GM18519 (cell line): ENCODE measurements at regions not wholly inside any gene's neighbourhood (a gene's known extent, or its start where the extent isn't known, plus 50 kb on each side); places are given as distances from the start of the nearest gene placed in this dataset.

Experiments
- ATAC-seq: cut with Tn5 transposase; IDR thresholded peaks from one replicate; pipeline ENCODE4 v1.9.1; 2021; ENCODE audit warnings: mild to moderate bottlenecking, moderate library complexity; ENCODE audit not compliant: unreplicated experiment, low FRiP score

DNA sequence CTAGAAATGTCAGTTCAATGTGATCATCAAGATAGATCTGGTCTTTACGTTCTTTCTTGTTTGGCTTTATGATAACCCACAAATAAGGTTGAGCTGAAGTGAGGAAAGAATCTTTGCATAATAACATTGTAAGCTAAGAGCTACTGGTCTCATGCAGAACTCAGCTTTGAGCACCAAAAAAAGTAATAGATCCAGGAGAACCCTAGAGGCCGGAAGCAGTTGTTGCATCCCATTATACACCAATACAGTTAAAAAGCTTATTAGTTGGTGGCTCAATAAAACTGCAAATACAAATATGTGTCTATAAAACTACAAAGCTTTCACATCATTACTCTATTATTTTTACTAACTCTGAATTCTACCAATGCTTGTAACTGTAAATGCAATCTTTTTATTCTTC, 85.5 kb upstream of the NUDT12 start:
- ATAC-seq: no peak

DNA sequence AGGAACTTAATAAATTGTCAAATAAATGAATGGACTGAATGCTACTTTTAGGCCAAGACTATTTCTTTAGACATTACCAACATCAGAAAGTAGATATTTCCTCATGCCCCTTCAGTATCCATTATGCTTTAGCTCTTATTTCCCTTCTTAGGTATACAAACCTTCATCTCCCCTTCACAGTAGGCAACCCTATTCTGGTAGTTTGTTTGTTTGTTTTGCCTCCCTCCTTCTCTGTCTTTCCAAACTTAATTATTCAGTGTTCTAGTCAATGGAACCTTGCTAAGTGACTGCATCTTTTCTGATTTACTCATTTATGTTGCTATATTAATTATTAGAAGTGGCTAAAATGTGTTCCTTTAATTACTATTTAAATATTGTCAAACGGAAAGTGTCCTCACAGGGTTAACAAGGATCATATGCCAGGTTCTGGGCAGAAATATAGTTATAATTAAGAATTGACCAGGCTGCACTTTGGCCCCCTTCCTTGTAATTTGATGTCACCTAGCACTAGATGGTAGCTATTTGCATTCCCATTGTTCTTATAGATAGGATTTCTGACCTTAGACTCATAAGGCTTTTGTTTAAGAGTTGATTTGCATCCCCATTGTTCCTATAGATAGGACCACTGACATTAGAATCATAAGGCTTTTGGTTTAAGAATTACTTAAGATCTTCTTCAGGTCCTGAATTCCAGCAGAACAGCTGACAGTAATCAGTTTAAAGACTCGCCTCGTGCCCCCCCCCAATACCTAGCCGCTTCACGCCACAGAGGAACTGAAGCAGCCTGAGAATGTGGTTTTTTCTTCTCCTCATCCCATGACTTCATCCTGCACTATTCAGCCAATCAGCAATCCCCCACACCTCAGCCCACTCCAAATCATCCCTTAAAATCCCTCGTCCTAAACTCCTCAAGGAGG, 84.4 kb upstream of the NUDT12 start:
- ATAC-seq: no peak

DNA sequence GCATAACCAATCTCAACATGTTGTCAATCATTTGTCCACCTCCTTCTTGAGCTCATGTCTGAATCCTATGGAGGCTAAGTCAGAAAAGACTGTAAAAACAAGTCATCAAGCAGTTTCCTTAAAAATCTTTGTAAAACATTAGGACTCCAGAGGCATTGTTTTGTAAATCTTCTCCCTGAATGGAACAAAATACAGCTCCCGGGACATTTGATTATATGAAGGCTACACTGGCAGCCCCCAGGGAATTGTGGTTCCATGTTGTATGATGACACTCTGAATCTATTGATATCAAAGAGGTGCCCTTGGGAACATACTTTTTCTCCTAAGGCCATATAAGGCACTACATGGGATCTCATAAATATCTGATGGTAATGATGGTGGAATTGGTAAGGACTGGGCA, 83.2 kb upstream of the NUDT12 start:
- no peak for ATAC-seq

DNA sequence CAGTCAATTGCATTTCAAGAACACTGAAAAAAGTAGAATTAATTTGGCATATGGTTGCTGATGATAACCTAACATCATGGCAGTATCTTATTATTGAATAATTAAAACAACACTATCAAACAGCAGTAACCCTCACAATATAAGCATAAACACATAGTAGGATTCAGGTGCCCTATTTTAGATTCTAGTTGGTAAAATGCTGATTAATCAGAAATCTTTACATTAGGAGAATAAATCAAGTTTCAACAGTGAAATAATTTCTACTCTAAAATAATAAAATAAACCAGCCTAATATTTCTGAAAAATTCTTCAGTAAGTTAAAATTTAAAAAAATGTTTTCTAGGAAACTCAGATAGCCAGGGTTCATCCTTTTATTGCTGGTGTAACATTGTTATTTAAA, 76.4 kb upstream of the NUDT12 start:
- ATAC-seq: no peak

DNA sequence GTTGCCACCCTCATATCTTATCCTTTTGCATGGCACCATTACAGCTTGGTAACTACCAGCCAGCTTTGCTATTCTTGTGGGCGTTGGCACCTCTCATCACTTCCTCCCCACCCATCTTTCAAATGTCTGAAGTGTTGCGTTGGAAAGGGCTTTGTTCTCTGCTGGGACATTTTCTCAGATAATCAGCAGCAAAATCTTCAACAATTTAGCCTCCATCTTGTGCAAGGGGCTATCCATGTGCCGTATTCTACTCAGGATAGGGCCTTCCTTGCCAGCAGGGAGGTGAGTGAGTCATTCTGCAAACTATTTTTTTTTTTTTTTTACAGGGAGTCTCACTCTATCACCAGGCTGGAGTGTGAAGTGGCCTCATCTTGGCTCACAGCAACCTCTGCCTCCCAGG, 62.1 kb upstream of the NUDT12 start:
- ATAC-seq: no peak

DNA sequence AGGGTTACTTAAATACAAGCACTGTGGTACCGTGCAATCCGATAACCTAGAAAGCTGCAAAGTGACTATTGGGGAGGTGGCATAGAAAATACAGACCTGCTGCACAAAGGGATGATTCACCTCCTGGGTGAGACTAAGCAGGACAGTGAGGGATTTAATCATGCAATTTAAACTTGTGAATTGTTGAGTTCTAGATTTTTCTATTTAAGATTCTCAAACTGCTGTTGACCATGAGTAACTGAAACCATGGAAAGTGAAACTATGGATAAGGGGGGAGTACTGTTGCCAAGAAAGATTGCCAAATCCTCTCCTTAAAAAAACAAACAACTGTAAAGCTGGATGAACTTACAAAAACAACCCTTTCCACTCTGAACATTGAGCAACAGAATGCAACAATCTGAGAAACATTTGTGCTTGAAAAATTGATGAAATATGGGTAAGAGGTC, 61.5 kb upstream of the NUDT12 start:
- ATAC-seq: no peak

DNA sequence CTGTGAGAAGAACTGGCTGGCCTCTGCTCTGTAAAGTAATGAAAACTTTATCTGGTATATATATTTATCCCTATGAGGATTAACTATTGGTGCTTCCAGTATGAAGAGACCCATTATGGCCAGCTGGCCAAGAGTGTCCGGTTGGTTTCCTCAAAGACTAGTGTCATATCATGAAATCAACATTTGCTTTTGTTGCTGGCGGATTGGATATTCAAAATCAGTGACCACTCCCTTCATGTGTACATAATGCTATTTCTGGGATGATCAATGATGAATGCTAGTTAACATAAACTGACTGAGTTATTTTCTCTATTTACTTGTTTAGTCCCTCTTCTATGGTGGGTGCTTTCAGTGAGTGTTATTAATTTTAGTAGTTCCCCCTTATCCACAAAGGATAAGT, 60.8 kb upstream of the NUDT12 start:
- no peak for ATAC-seq

DNA sequence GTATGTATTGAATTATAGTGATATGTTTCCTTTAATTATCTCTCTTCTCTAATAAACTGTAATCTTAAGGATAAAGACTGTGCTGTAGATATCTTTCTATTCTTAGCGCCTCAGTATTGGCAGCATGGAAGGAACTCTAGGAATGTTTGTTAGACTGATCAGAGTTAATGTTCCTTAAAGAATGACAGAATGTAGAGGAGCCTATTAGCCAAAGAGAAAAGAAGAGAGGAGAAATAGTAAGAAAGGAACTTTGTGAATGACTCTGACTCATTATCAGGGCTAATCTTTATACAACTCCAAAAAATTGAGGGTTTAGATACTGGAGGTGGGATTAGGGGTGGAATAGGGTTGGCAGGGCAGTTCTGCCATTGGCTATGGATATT, 59.0 kb upstream of the NUDT12 start:
- ATAC-seq: no peak

DNA sequence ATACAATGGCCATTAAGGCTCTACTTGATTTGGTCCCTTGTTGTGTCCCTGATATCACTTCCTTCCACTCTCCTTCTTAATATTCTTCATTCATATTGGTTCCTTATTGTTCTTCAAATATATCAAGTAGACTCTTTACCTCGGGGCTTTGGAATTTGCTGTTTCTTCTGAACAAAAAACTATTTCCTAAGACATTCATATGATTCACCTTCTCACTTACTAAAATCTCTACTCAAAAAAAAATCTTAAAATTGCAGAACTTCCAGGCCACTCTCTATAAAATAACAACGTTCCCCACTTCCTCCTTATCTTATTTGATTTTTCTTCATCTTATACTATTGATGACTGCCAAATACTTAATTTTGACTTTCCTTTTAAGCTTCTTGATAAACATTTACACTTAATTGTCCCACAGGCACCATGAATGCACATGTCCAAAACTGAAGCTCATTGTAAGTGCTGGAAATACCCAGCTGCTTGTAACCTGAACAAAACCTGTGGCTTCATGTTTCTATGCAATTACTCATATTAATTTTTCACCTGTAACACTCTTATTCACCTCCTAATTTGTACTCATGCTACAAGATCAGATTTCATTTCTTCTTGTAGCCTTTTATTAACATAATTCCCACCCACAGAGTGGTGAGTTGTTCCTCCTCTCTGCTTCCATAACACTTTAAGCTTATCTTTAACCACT, 58.4 kb upstream of the NUDT12 start:
- no peak for ATAC-seq

DNA sequence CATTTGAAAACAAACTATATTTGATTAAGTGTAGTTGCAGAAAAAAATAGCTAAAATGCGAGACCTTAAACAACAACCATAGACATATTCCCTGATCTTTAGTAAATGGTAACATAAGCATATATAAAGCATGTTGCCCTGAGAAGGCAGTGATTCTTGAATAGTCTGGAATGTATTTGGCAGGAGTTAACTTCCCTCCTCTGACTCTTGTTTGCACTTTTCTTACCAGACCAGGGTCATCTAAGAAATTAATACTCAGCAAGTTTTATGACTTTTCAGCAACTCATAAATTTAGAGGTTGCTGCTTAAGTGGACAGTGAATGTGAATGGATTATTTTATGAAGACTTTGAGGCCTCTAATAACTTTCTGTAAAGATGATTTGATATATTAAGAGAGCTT, 55.3 kb upstream of the NUDT12 start:
- ATAC-seq: no peak

DNA sequence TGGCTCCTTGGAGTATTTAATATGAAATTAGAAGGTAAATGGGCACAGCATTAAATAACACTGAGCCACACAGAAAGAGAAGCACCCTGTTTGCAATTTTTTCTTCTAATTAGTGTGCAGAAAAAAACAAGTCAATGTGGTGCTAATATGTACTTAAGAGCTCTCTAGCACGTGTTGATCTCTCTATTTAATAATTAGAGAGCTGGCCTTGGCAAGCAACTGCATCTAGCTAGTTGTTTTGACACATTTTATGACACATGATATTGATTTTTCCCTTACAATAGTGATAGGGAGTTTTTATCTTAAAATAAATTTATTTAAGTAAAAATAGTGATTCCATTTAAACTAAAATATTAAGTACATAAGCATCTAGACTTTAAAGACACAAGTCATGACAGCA, 54.5 kb upstream of the NUDT12 start:
- ATAC-seq: no peak

DNA sequence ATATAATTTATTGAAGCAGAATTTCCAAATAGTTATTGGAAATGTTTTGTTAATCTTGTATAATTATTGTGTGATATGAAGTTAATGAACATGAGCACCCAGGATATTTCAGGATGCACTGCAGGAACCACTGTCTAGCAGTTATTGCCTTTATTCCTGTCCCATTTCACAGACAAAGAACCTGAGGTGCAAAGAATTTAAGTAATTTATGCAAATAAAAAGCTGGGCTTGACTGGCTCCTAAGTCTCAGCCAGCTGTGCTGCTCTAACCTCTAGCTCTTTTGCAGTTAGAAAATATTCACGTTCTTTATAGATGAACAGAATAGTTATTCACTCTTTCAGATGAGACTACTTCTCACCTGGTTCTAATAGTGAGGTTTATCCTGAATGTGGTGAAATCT, 50.0 kb upstream of the NUDT12 start:
- no peak for ATAC-seq
